GM18870 (cell line): ENCODE measurements at regions not wholly inside any gene's neighbourhood (a gene's known extent, or its start where the extent isn't known, plus 50 kb on each side); places are given as distances from the start of the nearest gene placed in this dataset.

Source experiments
- ATAC-seq: cut with Tn5 transposase; IDR thresholded peaks from one replicate; pipeline ENCODE4 v1.9.1; 2021; ENCODE audit warnings: moderate library complexity; ENCODE audit not compliant: unreplicated experiment

- no peak for ATAC-seq
Measured at GRCh38 chr3:22565393-22565792, 637.7 kb upstream of the UBE2E2 start.

- ATAC-seq = no peak
Measured at GRCh38 chr3:22568285-22568684, 634.8 kb upstream of the UBE2E2 start.

- no peak for ATAC-seq
Measured at GRCh38 chr3:22569570-22569969, 633.6 kb upstream of the UBE2E2 start.

GRCh38 chr3:22581007-22581406 is 622.1 kb upstream of the UBE2E2 start:
- no peak for ATAC-seq

- no peak for ATAC-seq
Measured at GRCh38 chr3:22582266-22582665, 620.9 kb upstream of the UBE2E2 start.

- no peak for ATAC-seq
Measured at GRCh38 chr3:22585504-22585903, 617.6 kb upstream of the UBE2E2 start.

- no peak for ATAC-seq
Measured at GRCh38 chr3:22585911-22586310, 617.2 kb upstream of the UBE2E2 start.

GRCh38 chr3:22587446-22587845 is 615.7 kb upstream of the UBE2E2 start:
- ATAC-seq = no peak

- ATAC-seq = no peak
Measured at GRCh38 chr3:22593638-22594037, 609.5 kb upstream of the UBE2E2 start.

GRCh38 chr3:22594990-22595389 is 608.1 kb upstream of the UBE2E2 start:
- no peak for ATAC-seq

GRCh38 chr3:22606461-22606860 is 596.7 kb upstream of the UBE2E2 start:
- ATAC-seq = no peak

GRCh38 chr3:22606938-22607337 is 596.2 kb upstream of the UBE2E2 start:
- ATAC-seq = no peak

GRCh38 chr3:22608093-22608492 is 595.0 kb upstream of the UBE2E2 start:
- no peak for ATAC-seq

- no peak for ATAC-seq
Measured at GRCh38 chr3:22608721-22609120, 594.4 kb upstream of the UBE2E2 start.

- ATAC-seq = no peak
Measured at GRCh38 chr3:22609139-22609538, 594.0 kb upstream of the UBE2E2 start.

- ATAC-seq = no peak
Measured at GRCh38 chr3:22612927-22613326, 590.2 kb upstream of the UBE2E2 start.

- ATAC-seq = no peak
Measured at GRCh38 chr3:22615790-22616189, 587.3 kb upstream of the UBE2E2 start.

GRCh38 chr3:22617372-22617771 is 585.8 kb upstream of the UBE2E2 start:
- ATAC-seq = no peak

- no peak for ATAC-seq
Measured at GRCh38 chr3:22620498-22620897, 582.6 kb upstream of the UBE2E2 start.

- peak; percentile 63 for ATAC-seq
Measured at GRCh38 chr3:22621205-22621809, 581.8 kb upstream of the UBE2E2 start.

- no peak for ATAC-seq
Measured at GRCh38 chr3:22627993-22628499, 575.1 kb upstream of the UBE2E2 start.

- ATAC-seq = no peak
Measured at GRCh38 chr3:22632536-22632935, 570.6 kb upstream of the UBE2E2 start.

- no peak for ATAC-seq
Measured at GRCh38 chr3:22634433-22634832, 568.7 kb upstream of the UBE2E2 start.
